ENCODE measurements at regions not wholly inside any gene's neighbourhood (a gene's known extent, or its start where the extent isn't known, plus 50 kb on each side); places are given as distances from the start of the nearest gene placed in this dataset.

GRCh38 chr1:244252211-244252610 is 199.5 kb downstream of the ADSS2 start:
- ATAC-seq (no peak), DNase-seq (ENCODE audit: low read depth, low spot score) (no peak), FAIRE-seq (no peak)
- in situ Hi-C loops (cut with MboI) (no loop called here), intact Hi-C loops (cut with micrococcal nuclease; ENCODE audit: unreplicated experiment) (no loop called here)
- ChIA-PET RAD21 (ENCODE audit: unreplicated experiment) (no interaction called here), SMC1A (ENCODE audit: uncharacterized antibody, unreplicated experiment) (no interaction called here), POLR2A (no interaction called here), CTCF (no interaction called here)
- Histone ChIP-seq H3K27me3 (replicated peaks in 1 of 2; ENCODE audit: control insufficient read depth in 2 of 2, insufficient read depth in 2 of 2, low read length in 1 of 2) (no peaks in the 10 kb centered on the region), H2AFZ (ENCODE audit: control insufficient read depth, low read depth, low read length) (no peak overlapping the region), H3K4me1 (ENCODE audit: control insufficient read depth, insufficient read depth, low read length) (peaks cover 5% of the 10 kb centered on the region), H3K4me2 (ENCODE audit: control insufficient read depth, insufficient read depth) (no peak overlapping the region), H3K9ac (ENCODE audit: control insufficient read depth, insufficient read depth, low read length) (no peak overlapping the region), H3K27ac (ENCODE audit: control insufficient read depth, insufficient read depth) (no peak overlapping the region), H3K79me2 (ENCODE audit: control insufficient read depth, insufficient read depth, low read length) (no peaks in the 10 kb centered on the region), H3K4me3 (no peak overlapping the region), H3K36me3 (ENCODE audit: control insufficient read depth in 2 of 2, insufficient read depth in 2 of 2, low read length in 1 of 2) (no peaks in the 10 kb centered on the region), H4K20me1 (ENCODE audit: control insufficient read depth, insufficient read depth) (no peaks in the 10 kb centered on the region), H3K9me3 (replicated peaks; ENCODE audit: control insufficient read depth, insufficient read depth, low read length) (no peaks in the 10 kb centered on the region; the same call in 2 of the 3 replicates)
- WGBS (ENCODE audit: insufficient coverage, insufficient replicate concordance, low lambda C conversion rate, missing lambda C conversion rate): 39% methylated on average over 4 of the region's 4 CpGs
- no TSS peak for BruUV-seq (replicated peaks)
- TF ChIP-seq ZNF207 (IDR thresholded peaks at IDR 0.05; ENCODE audit: borderline replicate concordance): no peak
- TF ChIP-seq, protein P1, sequence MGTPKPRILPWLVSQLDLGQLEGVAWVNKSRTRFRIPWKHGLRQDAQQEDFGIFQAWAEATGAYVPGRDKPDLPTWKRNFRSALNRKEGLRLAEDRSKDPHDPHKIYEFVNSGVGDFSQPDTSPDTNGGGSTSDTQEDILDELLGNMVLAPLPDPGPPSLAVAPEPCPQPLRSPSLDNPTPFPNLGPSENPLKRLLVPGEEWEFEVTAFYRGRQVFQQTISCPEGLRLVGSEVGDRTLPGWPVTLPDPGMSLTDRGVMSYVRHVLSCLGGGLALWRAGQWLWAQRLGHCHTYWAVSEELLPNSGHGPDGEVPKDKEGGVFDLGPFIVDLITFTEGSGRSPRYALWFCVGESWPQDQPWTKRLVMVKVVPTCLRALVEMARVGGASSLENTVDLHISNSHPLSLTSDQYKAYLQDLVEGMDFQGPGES (IDR thresholded peaks at IDR 0.05): no peak
- TF ChIP-seq CBX5 (IDR thresholded peaks at IDR 0.05; ENCODE audit: low read depth): no peak
- TF ChIP-seq E2F8 (IDR thresholded peaks at IDR 0.05; ENCODE audit: low read depth, partially characterized antibody): no peak
- no peak for TF ChIP-seq MEF2A (IDR thresholded peaks at IDR 0.05; ENCODE audit: insufficient read depth, low read depth, low read length)
- TF ChIP-seq ATF2 (IDR thresholded peaks at IDR 0.05; ENCODE audit: low read length): no peak
- TF ChIP-seq PAX5 (IDR thresholded peaks at IDR 0.05; ENCODE audit: borderline replicate concordance, low read depth, low read length): no peak
- TF ChIP-seq ASH2L (IDR thresholded peaks at IDR 0.05; ENCODE audit: borderline replicate concordance, low read depth): no peak
- no peak for TF ChIP-seq EGR1 (IDR thresholded peaks at IDR 0.05; ENCODE audit: borderline replicate concordance in 1 of 2, low read depth in 2 of 2, low read length in 2 of 2)
- no peak for TF ChIP-seq SUZ12 (IDR thresholded peaks at IDR 0.05; ENCODE audit: unreplicated experiment)
- no peak for TF ChIP-seq IKZF1 (conservative IDR thresholded peaks at IDR 0.05)
- no peak for TF ChIP-seq CEBPZ (IDR thresholded peaks at IDR 0.05; ENCODE audit: low read depth, low read length)
- TF ChIP-seq ZSCAN29 (IDR thresholded peaks at IDR 0.05): no peak
- TF ChIP-seq RAD51 (IDR thresholded peaks at IDR 0.05): no peak
- TF ChIP-seq SMAD5 (IDR thresholded peaks at IDR 0.05; ENCODE audit: low read depth): no peak
